ENCODE measurements at regions not wholly inside any gene's neighbourhood (a gene's known extent, or its start where the extent isn't known, plus 50 kb on each side); places are given as distances from the start of the nearest gene placed in this dataset.
"Not testable (repeated sequence)": the region's sequence is repeated elsewhere in the genome, so short reads cannot be mapped to it uniquely, and the experiment has no call there.

GRCh38 chr16:58855291-58855863 is 121.3 kb upstream of the GOT2 start:
- peaks cover 6% of the 10 kb centered on the region for H3K27me3 Mint-ChIP-seq (ENCODE audit: low read depth)
- H3K27ac Mint-ChIP-seq: no peak overlapping the region
- DNase-seq (no peak), ATAC-seq (replicated peaks in 1 of 2) (no peak)
- H3K9me3 Mint-ChIP-seq: peaks cover 0 to 3% of the 10 kb centered on the region in 2 donors
- no peaks in the 10 kb centered on the region for H3K36me3 Mint-ChIP-seq (ENCODE audit: insufficient read depth in 2 of 2)
- H3K4me3 Mint-ChIP-seq: no peak overlapping the region
- no peaks in the 10 kb centered on the region for H3K4me1 Mint-ChIP-seq (ENCODE audit: low read depth)

- Mint-ChIP-seq H3K27ac (no peak overlapping the region), H3K4me1 (ENCODE audit: low read depth) (no peaks in the 10 kb centered on the region)
These were observed 120.0 kb upstream of the GOT2 start for GRCh38 chr16:58853854-58854791.

GRCh38 chr16:58850678-58851020 is 116.5 kb upstream of the GOT2 start:
- no peaks in the 10 kb centered on the region for H3K4me1 Mint-ChIP-seq (ENCODE audit: low read depth)
- H3K27me3 Mint-ChIP-seq (ENCODE audit: low read depth): no peaks in the 10 kb centered on the region
- no peak overlapping the region for H3K27ac Mint-ChIP-seq
- no peak for DNase-seq
- H3K4me3 Mint-ChIP-seq: no peak overlapping the region
- ATAC-seq (replicated peaks in 1 of 2): no peak
- peaks cover 0 to 2% of the 10 kb centered on the region in 2 donors for H3K9me3 Mint-ChIP-seq
- H3K36me3 Mint-ChIP-seq (ENCODE audit: insufficient read depth in 2 of 2): no peaks in the 10 kb centered on the region

More at GRCh38 chr16:58853854-58854791, 120.0 kb upstream of the GOT2 start:
- Mint-ChIP-seq H3K4me3 (no peak overlapping the region), H3K36me3 (ENCODE audit: insufficient read depth in 2 of 2) (no peaks in the 10 kb centered on the region), H3K9me3 (peaks cover 0 to 3% of the 10 kb centered on the region in 2 donors), H3K27me3 (ENCODE audit: low read depth) (peaks cover 2% of the 10 kb centered on the region)
- no peak for ATAC-seq (replicated peaks in 1 of 2)
- no peak for DNase-seq

- Mint-ChIP-seq H3K4me3 (no peak overlapping the region), H3K4me1 (ENCODE audit: low read depth) (no peaks in the 10 kb centered on the region), H3K27ac (no peak overlapping the region), H3K27me3 (ENCODE audit: low read depth) (no peaks in the 10 kb centered on the region), H3K36me3 (ENCODE audit: insufficient read depth in 2 of 2) (no peaks in the 10 kb centered on the region), H3K9me3 (peaks cover 0 to 2% of the 10 kb centered on the region in 2 donors)
- ATAC-seq (replicated peaks in 1 of 2): no peak
- DNase-seq: no peak
These were observed 116.0 kb upstream of the GOT2 start for GRCh38 chr16:58850019-58850677.

GRCh38 chr16:58848662-58849002 is 114.5 kb upstream of the GOT2 start:
- Mint-ChIP-seq H3K27ac (no peak overlapping the region), H3K4me3 (no peak overlapping the region), H3K4me1 (ENCODE audit: low read depth) (no peaks in the 10 kb centered on the region), H3K36me3 (ENCODE audit: insufficient read depth in 2 of 2) (no peaks in the 10 kb centered on the region), H3K27me3 (ENCODE audit: low read depth) (no peaks in the 10 kb centered on the region), H3K9me3 (peaks cover 0 to 2% of the 10 kb centered on the region in 2 donors)
- ATAC-seq (replicated peaks in 1 of 2): no peak
- DNase-seq: no peak

GRCh38 chr16:58847902-58848661 is 114.0 kb upstream of the GOT2 start:
- H3K36me3 Mint-ChIP-seq (ENCODE audit: insufficient read depth in 2 of 2): no peaks in the 10 kb centered on the region
- H3K9me3 Mint-ChIP-seq: peaks cover 0 to 2% of the 10 kb centered on the region in 2 donors
- ATAC-seq (replicated peaks in 1 of 2) (no peak), DNase-seq (no peak)
- H3K27me3 Mint-ChIP-seq (ENCODE audit: low read depth): no peaks in the 10 kb centered on the region
- H3K4me3 Mint-ChIP-seq: no peak overlapping the region
- no peak overlapping the region for H3K27ac Mint-ChIP-seq
- H3K4me1 Mint-ChIP-seq (ENCODE audit: low read depth): no peaks in the 10 kb centered on the region

GRCh38 chr16:58846226-58846625 is 112.1 kb upstream of the GOT2 start:
- H3K9me3 Mint-ChIP-seq; ATAC-seq (replicated peaks in 1 of 2); H3K36me3 Mint-ChIP-seq (ENCODE audit: insufficient read depth in 2 of 2); H3K27ac Mint-ChIP-seq; H3K4me3 Mint-ChIP-seq; DNase-seq; H3K4me1 Mint-ChIP-seq (ENCODE audit: low read depth); H3K27me3 Mint-ChIP-seq (ENCODE audit: low read depth): not testable (repeated sequence)

GRCh38 chr16:58843675-58844074 is 109.6 kb upstream of the GOT2 start:
- Mint-ChIP-seq H3K27me3 (ENCODE audit: low read depth) (no peaks in the 10 kb centered on the region), H3K4me3 (no peak overlapping the region), H3K9me3 (peaks cover 0 to under 1% of the 10 kb centered on the region in 2 donors), H3K4me1 (ENCODE audit: low read depth) (no peaks in the 10 kb centered on the region), H3K27ac (no peak overlapping the region), H3K36me3 (ENCODE audit: insufficient read depth in 2 of 2) (no peaks in the 10 kb centered on the region)
- ATAC-seq (replicated peaks in 1 of 2) (no peak), DNase-seq (no peak)

GRCh38 chr16:58842746-58843145 is 108.6 kb upstream of the GOT2 start:
- no peak overlapping the region for H3K4me3 Mint-ChIP-seq

GRCh38 chr16:58842156-58842555 is 108.0 kb upstream of the GOT2 start:
- Mint-ChIP-seq H3K27ac (no peak overlapping the region), H3K4me3 (no peak overlapping the region), H3K9me3 (no peaks in the 10 kb centered on the region), H3K36me3 (ENCODE audit: insufficient read depth in 2 of 2) (no peaks in the 10 kb centered on the region), H3K4me1 (ENCODE audit: low read depth) (no peaks in the 10 kb centered on the region), H3K27me3 (ENCODE audit: low read depth) (no peaks in the 10 kb centered on the region)
- ATAC-seq (replicated peaks in 1 of 2) (no peak), DNase-seq (no peak)

More at GRCh38 chr16:58842746-58843145, 108.6 kb upstream of the GOT2 start:
- Mint-ChIP-seq H3K27me3 (ENCODE audit: low read depth) (no peaks in the 10 kb centered on the region), H3K4me1 (ENCODE audit: low read depth) (no peaks in the 10 kb centered on the region), H3K36me3 (ENCODE audit: insufficient read depth in 2 of 2) (no peaks in the 10 kb centered on the region), H3K9me3 (no peaks in the 10 kb centered on the region), H3K27ac (no peak overlapping the region)
- DNase-seq (no peak), ATAC-seq (replicated peaks in 1 of 2) (no peak)

GRCh38 chr16:58837950-58838349 is 103.8 kb upstream of the GOT2 start:
- ATAC-seq (replicated peaks in 1 of 2) (no peak), DNase-seq (no peak)
- Mint-ChIP-seq H3K36me3 (ENCODE audit: insufficient read depth in 2 of 2) (no peaks in the 10 kb centered on the region), H3K4me3 (no peak overlapping the region), H3K9me3 (no peaks in the 10 kb centered on the region), H3K27me3 (ENCODE audit: low read depth) (no peaks in the 10 kb centered on the region), H3K4me1 (ENCODE audit: low read depth) (no peaks in the 10 kb centered on the region), H3K27ac (no peak overlapping the region)

- Mint-ChIP-seq H3K27me3 (ENCODE audit: low read depth) (no peaks in the 10 kb centered on the region), H3K36me3 (ENCODE audit: insufficient read depth in 2 of 2) (no peaks in the 10 kb centered on the region), H3K9me3 (no peaks in the 10 kb centered on the region), H3K4me1 (ENCODE audit: low read depth) (no peaks in the 10 kb centered on the region), H3K27ac (no peak overlapping the region), H3K4me3 (no peak overlapping the region)
- ATAC-seq (replicated peaks in 1 of 2): no peak
- no peak for DNase-seq
These were observed 102.3 kb upstream of the GOT2 start for GRCh38 chr16:58836427-58836826.

- Mint-ChIP-seq H3K4me1 (ENCODE audit: low read depth) (no peaks in the 10 kb centered on the region), H3K36me3 (ENCODE audit: insufficient read depth in 2 of 2) (no peaks in the 10 kb centered on the region), H3K9me3 (no peaks in the 10 kb centered on the region), H3K27ac (no peak overlapping the region), H3K27me3 (ENCODE audit: low read depth) (no peaks in the 10 kb centered on the region), H3K4me3 (no peak overlapping the region)
- DNase-seq: no peak
- ATAC-seq (replicated peaks in 1 of 2): no peak
These were observed 98.3 kb upstream of the GOT2 start for GRCh38 chr16:58832386-58832895.

All from activated T-cell treated with anti-CD3 and anti-CD28 coated beads, Interleukin-2, amount 50 U/mL, for 72 hours (primary cell).